Transverse colon (tissue), 4 donors: ENCODE measurements at regions not wholly inside any gene's neighbourhood (a gene's known extent, or its start where the extent isn't known, plus 50 kb on each side); places are given as distances from the start of the nearest gene placed in this dataset.
"Not testable (repeated sequence)": the region's sequence is repeated elsewhere in the genome, so short reads cannot be mapped to it uniquely, and the experiment has no call there.

Experiments
- CTCF ChIP-seq, 5 experiments: fragments of 200-600 bp in 3 of 5; fragments of 450-650 bp in 2 of 5; sonication (generic) in 3 of 5; IDR thresholded peaks; 1 replicate in 2 of 5; 2 replicates in 3 of 5; pipeline ENCODE4 v1.5.1; 2016 to 2017; ENCODE audit warnings: antibody characterized with exemption in 5 of 5, inconsistent platforms in 3 of 5, mild to moderate bottlenecking in 2 of 5, moderate library complexity in 1 of 5
- POLR2A ChIP-seq: fragments of 450-650 bp; IDR thresholded peaks from one replicate; pipeline ENCODE4 v1.6.1; 2016; ENCODE audit warnings: antibody characterized with exemption, mild to moderate bottlenecking, moderate library complexity
- POLR2AphosphoS5 ChIP-seq, 3 donors: sonication (generic); formaldehyde crosslinking; IDR thresholded peaks; one replicate each; pipeline ENCODE4 v1.6.1; 2016; ENCODE audit warnings: antibody characterized with exemption in 3 of 3

- not testable (repeated sequence) for TF ChIP-seq CTCF (IDR thresholded peaks at IDR 0.05); POLR2A; POLR2AphosphoS5 (IDR thresholded peaks at IDR 0.05)
Measured at GRCh38 chr7:29680601-29681000, 117.0 kb downstream of the PRR15 start.
